ENCODE measurements at regions not wholly inside any gene's neighbourhood (a gene's known extent, or its start where the extent isn't known, plus 50 kb on each side); places are given as distances from the start of the nearest gene placed in this dataset.

- Histone ChIP-seq H3K36me3 (ENCODE audit: insufficient read depth, low read length) (no peaks in the 10 kb centered on the region), H4K20me1 (ENCODE audit: insufficient read depth) (no peaks in the 10 kb centered on the region), H3K9me2 (ENCODE audit: insufficient read depth, low read length) (no peaks in the 10 kb centered on the region), H3K79me2 (replicated peaks; ENCODE audit: insufficient read depth, low read length) (no peaks in the 10 kb centered on the region), H3F3A (ENCODE audit: insufficient read depth, low read length, poor library complexity, severe bottlenecking) (no peaks in the 10 kb centered on the region), H3K9ac (ENCODE audit: low read length) (no peak overlapping the region), H3K27ac (ENCODE audit: low read length) (no peak overlapping the region), H3K9me3 (ENCODE audit: low read length) (no peaks in the 10 kb centered on the region), H3K4me3 (ENCODE audit: low read length) (no peak overlapping the region), H3K27me3 (ENCODE audit: insufficient read depth, low read depth, low read length) (no peaks in the 10 kb centered on the region), H3K4me2 (ENCODE audit: low read length) (no peak overlapping the region), H2AFZ (ENCODE audit: low read depth, low read length) (no peak overlapping the region)
- TF ChIP-seq MXI1 (conservative IDR thresholded peaks at IDR 0.05; ENCODE audit: poor library complexity, severe bottlenecking): no peak
- no peak for TF ChIP-seq POLR2AphosphoS5 (IDR thresholded peaks at IDR 0.05)
- TF ChIP-seq EZH2 (IDR thresholded peaks at IDR 0.05; ENCODE audit: borderline replicate concordance, insufficient read depth, low read length, poor library complexity, severe bottlenecking): no peak
- TF ChIP-seq, protein P1, sequence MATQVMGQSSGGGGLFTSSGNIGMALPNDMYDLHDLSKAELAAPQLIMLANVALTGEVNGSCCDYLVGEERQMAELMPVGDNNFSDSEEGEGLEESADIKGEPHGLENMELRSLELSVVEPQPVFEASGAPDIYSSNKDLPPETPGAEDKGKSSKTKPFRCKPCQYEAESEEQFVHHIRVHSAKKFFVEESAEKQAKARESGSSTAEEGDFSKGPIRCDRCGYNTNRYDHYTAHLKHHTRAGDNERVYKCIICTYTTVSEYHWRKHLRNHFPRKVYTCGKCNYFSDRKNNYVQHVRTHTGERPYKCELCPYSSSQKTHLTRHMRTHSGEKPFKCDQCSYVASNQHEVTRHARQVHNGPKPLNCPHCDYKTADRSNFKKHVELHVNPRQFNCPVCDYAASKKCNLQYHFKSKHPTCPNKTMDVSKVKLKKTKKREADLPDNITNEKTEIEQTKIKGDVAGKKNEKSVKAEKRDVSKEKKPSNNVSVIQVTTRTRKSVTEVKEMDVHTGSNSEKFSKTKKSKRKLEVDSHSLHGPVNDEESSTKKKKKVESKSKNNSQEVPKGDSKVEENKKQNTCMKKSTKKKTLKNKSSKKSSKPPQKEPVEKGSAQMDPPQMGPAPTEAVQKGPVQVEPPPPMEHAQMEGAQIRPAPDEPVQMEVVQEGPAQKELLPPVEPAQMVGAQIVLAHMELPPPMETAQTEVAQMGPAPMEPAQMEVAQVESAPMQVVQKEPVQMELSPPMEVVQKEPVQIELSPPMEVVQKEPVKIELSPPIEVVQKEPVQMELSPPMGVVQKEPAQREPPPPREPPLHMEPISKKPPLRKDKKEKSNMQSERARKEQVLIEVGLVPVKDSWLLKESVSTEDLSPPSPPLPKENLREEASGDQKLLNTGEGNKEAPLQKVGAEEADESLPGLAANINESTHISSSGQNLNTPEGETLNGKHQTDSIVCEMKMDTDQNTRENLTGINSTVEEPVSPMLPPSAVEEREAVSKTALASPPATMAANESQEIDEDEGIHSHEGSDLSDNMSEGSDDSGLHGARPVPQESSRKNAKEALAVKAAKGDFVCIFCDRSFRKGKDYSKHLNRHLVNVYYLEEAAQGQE (IDR thresholded peaks at IDR 0.05; ENCODE audit: borderline replicate concordance): no peak
- no peak for TF ChIP-seq RAD21 (conservative IDR thresholded peaks at IDR 0.05)
- no peak for TF ChIP-seq SMC3 (conservative IDR thresholded peaks at IDR 0.05; ENCODE audit: poor library complexity)
- TF ChIP-seq EP300 (conservative IDR thresholded peaks at IDR 0.05; ENCODE audit: poor library complexity, severe bottlenecking): no peak
- no peak for TF ChIP-seq TAF1 (IDR thresholded peaks at IDR 0.05; ENCODE audit: low read depth)
- TF ChIP-seq, protein P2, sequence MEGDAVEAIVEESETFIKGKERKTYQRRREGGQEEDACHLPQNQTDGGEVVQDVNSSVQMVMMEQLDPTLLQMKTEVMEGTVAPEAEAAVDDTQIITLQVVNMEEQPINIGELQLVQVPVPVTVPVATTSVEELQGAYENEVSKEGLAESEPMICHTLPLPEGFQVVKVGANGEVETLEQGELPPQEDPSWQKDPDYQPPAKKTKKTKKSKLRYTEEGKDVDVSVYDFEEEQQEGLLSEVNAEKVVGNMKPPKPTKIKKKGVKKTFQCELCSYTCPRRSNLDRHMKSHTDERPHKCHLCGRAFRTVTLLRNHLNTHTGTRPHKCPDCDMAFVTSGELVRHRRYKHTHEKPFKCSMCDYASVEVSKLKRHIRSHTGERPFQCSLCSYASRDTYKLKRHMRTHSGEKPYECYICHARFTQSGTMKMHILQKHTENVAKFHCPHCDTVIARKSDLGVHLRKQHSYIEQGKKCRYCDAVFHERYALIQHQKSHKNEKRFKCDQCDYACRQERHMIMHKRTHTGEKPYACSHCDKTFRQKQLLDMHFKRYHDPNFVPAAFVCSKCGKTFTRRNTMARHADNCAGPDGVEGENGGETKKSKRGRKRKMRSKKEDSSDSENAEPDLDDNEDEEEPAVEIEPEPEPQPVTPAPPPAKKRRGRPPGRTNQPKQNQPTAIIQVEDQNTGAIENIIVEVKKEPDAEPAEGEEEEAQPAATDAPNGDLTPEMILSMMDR (IDR thresholded peaks at IDR 0.05; ENCODE audit: poor library complexity, severe bottlenecking): no peak
These were observed 246.4 kb upstream of the TMEM161B start for GRCh38 chr5:88515068-88515467.

DNA sequence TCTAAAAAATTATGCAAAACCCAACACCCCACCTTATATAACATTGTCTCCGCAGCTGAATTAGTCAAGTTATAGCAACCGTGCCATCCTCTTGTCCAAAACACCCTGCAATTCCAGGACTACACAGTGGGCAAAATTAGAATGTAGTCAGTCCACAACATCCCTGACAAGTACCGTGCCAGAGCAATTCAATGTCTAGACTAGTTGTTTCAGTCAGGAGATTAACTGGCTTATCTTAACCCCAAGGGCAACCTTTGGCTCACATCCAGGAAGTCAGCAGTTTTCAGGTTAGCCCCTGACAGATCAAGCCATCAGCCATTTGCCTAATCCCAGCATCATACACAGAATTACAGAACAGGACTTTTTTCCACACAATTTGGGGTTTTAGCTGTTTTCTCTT lies 240.8 kb upstream of the TMEM161B start:
- H3K4me3 ChIP-seq (ENCODE audit: low read length): no peak overlapping the region
- H2AFZ ChIP-seq (ENCODE audit: low read depth, low read length): no peak overlapping the region
- H3K4me2 ChIP-seq (ENCODE audit: low read length): no peak overlapping the region
- no peak overlapping the region for H3K27ac ChIP-seq (ENCODE audit: low read length)
- no peaks in the 10 kb centered on the region for H3K9me2 ChIP-seq (ENCODE audit: insufficient read depth, low read length)
- H4K20me1 ChIP-seq (ENCODE audit: insufficient read depth): no peaks in the 10 kb centered on the region
- H3F3A ChIP-seq (ENCODE audit: insufficient read depth, low read length, poor library complexity, severe bottlenecking): no peaks in the 10 kb centered on the region
- no peak overlapping the region for H3K9ac ChIP-seq (ENCODE audit: low read length)
- H3K79me2 ChIP-seq (replicated peaks; ENCODE audit: insufficient read depth, low read length): no peaks in the 10 kb centered on the region
- H3K36me3 ChIP-seq (ENCODE audit: insufficient read depth, low read length): no peaks in the 10 kb centered on the region
- TF ChIP-seq, protein P1 (IDR thresholded peaks at IDR 0.05; ENCODE audit: borderline replicate concordance): no peak
- TF ChIP-seq SMC3 (conservative IDR thresholded peaks at IDR 0.05; ENCODE audit: poor library complexity) (no peak), EZH2 (IDR thresholded peaks at IDR 0.05; ENCODE audit: borderline replicate concordance, insufficient read depth, low read length, poor library complexity, severe bottlenecking) (no peak), TAF1 (IDR thresholded peaks at IDR 0.05; ENCODE audit: low read depth) (no peak), RAD21 (conservative IDR thresholded peaks at IDR 0.05) (no peak), POLR2AphosphoS5 (IDR thresholded peaks at IDR 0.05) (no peak), EP300 (conservative IDR thresholded peaks at IDR 0.05; ENCODE audit: poor library complexity, severe bottlenecking) (no peak), MXI1 (conservative IDR thresholded peaks at IDR 0.05; ENCODE audit: poor library complexity, severe bottlenecking) (no peak)
- TF ChIP-seq, protein P2 (IDR thresholded peaks at IDR 0.05; ENCODE audit: poor library complexity, severe bottlenecking): no peak
- no peaks in the 10 kb centered on the region for H3K27me3 ChIP-seq (ENCODE audit: insufficient read depth, low read depth, low read length)
- no peaks in the 10 kb centered on the region for H3K9me3 ChIP-seq (ENCODE audit: low read length)

Measured in neural cell (in vitro differentiated cells).